Heart right ventricle (tissue), 16 donors: ENCODE measurements at regions not wholly inside any gene's neighbourhood (a gene's known extent, or its start where the extent isn't known, plus 50 kb on each side); places are given as distances from the start of the nearest gene placed in this dataset.

Experiments used
- ATAC-seq, 8 donors: fragments of 200-7000 bp; cut with Tn5 transposase; one replicate each; pipeline ENCODE4 v1.9.1; 2020; ENCODE audit warnings: mild to moderate bottlenecking in 8 of 8, moderate library complexity in 8 of 8, moderate number of reproducible peaks in 1 of 8
- DNase-seq, 2 donors: peaks; one replicate each; pipeline ENCODE4 v3.0.0-alpha.2; 2020
- H3K27ac ChIP-seq, 10 donors: fragments of 200-600 bp; sonication (generic) in 2 of 10; one replicate each; pipeline versions ENCODE4 v1.5.0 to v1.8.0; 2020 to 2022; ENCODE audit warnings: mild to moderate bottlenecking in 3 of 10
- H3K27me3 ChIP-seq, 7 donors: fragments of 200-600 bp; one replicate each; pipeline ENCODE4 v1.8.0; 2021 to 2022; ENCODE audit warnings: mild to moderate bottlenecking in 2 of 7
- H3K36me3 ChIP-seq, 9 donors: fragments of 200-600 bp; sonication (generic) in 1 of 9; one replicate each; pipeline versions ENCODE4 v1.5.0 to v1.8.0; 2020 to 2022; ENCODE audit warnings: mild to moderate bottlenecking in 2 of 9
- H3K4me1 ChIP-seq, 9 donors: fragments of 200-600 bp; sonication (generic) in 1 of 9; one replicate each; pipeline versions ENCODE4 v1.5.0 to v1.8.0; 2020 to 2022; ENCODE audit warnings: mild to moderate bottlenecking in 4 of 9
- H3K4me3 ChIP-seq, 10 donors: fragments of 200-600 bp; sonication (generic) in 2 of 10; one replicate each; pipeline versions ENCODE4 v1.5.0 to v1.8.0; 2020 to 2022; ENCODE audit warnings: mild to moderate bottlenecking in 7 of 10, moderate library complexity in 2 of 10
- H3K9me3 ChIP-seq, 11 donors: fragments of 200-600 bp in 10 of 11; sonication (generic) in 2 of 11; one replicate each; pipeline versions ENCODE4 v1.5.0 to v1.8.0; 2013 to 2022; ENCODE audit warnings: mild to moderate bottlenecking in 2 of 11, control low read depth in 1 of 11, moderate library complexity in 1 of 11
- WGBS, 2 donors: extraction: QIAGEN DNeasy Blood & Tissue Kit; methylation state at CpG; one replicate each; pipeline ENCODE4 v1.1.7; 2013; ENCODE audit warnings: inconsistent platforms in 1 of 2; 5-methylcytosine and 5-hydroxymethylcytosine counted together
- intact Hi-C, 10 donors: fragments of 100-400 bp; cut with DNase I; formaldehyde crosslinking; loops; one replicate each; pipeline versions ENCODE4 v1.11.1 to v1.14.2; 2022
- TF ChIP-seq, protein P1 (sequence below), 9 donors: fragments of 200-600 bp; sonication (generic) in 2 of 9; IDR thresholded peaks; one replicate each; pipeline versions ENCODE4 v1.5.0 to v1.8.0; 2021 to 2022; ENCODE audit warnings: antibody characterized with exemption in 9 of 9, mild to moderate bottlenecking in 5 of 9, moderate library complexity in 1 of 9
- donor health status: Arrhythmogenic right ventricular cardiomyopathy.
- donor health status: ischemic (EF 13 %, LVEDD 7.1; RV severe dilation, severe dysfunction).
- donor health status: healthy with polysubstance abuse.
- donor health status: DM: no; HTN: yes; CAD: no.
- donor health status: DM: no; HTN: no; CAD: no.
- donor health status: ischemic (EF 25% LVEDD 6.9; RV normal size, moderate dysfunction).
- donor health status: ischemic (EF 25% LVEDD 5.7; RV mildly dilated, moderate dysfunction).
- donor health status: healthy.
- donor health status: DM: yes; HTN: yes; CAD: no.
- donor health status: Ischemic cardiomyopathy.
- donor health status: ischemic (EF 35%, LVEDD 5.7; RV mildly dilated, moderate dysfunction).
- donor health status: nonischemic (EF 11% LVEDD 7.7; RV severe dilation, severe dysfunction).
- donor health status: DM: yes; HTN: yes; CAD: no.
- donor health status: PGD.
- donor health status: ischemic (EF 29% LVEDD 5.4; RV normal size, mild dysfunction).
- donor health status: nonischemic (EF 23%, LVEDD 6.1; RV moderate dilation, normal function).

DNA sequence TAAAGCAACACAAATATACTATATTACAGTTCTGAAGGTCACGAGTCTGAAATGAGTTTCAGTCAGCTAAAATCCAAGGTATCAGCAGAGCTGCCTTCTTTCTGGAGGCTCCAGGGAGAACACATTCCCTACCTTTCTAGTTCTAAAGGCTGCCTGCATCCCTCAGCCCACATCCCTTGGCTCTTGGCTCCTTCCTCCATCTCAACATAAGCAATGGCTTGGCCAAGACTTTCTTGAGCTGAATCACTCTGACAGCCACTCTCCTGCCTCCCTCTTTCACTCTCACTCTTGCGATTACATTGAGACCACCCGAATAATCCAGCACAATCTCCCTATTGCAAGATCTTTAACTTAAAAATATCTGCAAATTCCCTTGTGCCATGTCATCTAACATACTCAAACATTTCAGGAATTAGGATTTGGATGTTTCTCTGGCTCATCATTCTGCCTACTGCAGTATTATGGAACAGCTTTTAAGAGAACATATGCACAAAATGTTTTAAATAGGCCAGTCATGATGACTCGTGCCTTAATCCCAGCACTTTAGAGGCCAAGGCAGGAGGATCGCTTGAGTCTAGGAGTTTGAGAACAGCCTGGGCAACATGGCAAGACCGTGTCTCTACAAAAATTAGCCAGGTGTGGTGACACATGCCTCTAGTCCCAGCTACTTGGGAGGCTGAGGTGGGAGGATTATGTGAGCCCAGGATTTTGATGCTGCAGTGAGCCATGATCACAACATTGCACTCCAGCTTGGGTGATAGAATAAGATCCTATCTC, 144.2 kb upstream of the VSTM2A start:
- Histone ChIP-seq H3K36me3 (no peaks in the 10 kb centered on the region), H3K27me3 (no peaks in the 10 kb centered on the region), H3K4me1 (no peaks in the 10 kb centered on the region), H3K27ac (no peak overlapping the region), H3K9me3 (peaks cover 0 to 5% (median 0%) of the 10 kb centered on the region in 11 donors), H3K4me3 (no peak overlapping the region)
- intact Hi-C loops = no loop called here
- TF ChIP-seq, protein P1, sequence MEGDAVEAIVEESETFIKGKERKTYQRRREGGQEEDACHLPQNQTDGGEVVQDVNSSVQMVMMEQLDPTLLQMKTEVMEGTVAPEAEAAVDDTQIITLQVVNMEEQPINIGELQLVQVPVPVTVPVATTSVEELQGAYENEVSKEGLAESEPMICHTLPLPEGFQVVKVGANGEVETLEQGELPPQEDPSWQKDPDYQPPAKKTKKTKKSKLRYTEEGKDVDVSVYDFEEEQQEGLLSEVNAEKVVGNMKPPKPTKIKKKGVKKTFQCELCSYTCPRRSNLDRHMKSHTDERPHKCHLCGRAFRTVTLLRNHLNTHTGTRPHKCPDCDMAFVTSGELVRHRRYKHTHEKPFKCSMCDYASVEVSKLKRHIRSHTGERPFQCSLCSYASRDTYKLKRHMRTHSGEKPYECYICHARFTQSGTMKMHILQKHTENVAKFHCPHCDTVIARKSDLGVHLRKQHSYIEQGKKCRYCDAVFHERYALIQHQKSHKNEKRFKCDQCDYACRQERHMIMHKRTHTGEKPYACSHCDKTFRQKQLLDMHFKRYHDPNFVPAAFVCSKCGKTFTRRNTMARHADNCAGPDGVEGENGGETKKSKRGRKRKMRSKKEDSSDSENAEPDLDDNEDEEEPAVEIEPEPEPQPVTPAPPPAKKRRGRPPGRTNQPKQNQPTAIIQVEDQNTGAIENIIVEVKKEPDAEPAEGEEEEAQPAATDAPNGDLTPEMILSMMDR (IDR thresholded peaks at IDR 0.05) = no peak
- ATAC-seq (no peak), DNase-seq (no peak)
- WGBS, 2 donors = 90% methylated on average over 6 of the region's 6 CpGs

DNA sequence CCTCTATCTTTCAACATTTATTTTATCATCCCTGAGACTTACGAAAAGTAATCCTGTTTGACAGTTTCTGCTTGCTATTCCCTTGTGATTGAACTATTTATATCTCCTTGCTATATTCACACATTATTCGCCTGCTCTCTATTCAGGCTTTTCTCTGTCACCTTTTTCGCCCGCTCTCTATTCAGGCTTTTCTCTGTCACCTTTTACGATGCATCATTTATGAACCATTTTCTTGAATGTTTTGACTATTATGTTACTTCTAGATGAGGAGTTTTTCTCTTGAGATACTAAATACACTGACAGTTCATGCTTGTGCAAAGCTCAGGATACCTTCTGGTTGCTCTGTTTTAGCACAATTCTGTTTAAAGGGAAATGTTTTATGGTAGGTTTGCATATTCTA, 143.3 kb upstream of the VSTM2A start:
- H3K36me3 ChIP-seq = no peaks in the 10 kb centered on the region
- TF ChIP-seq, protein P1 (IDR thresholded peaks at IDR 0.05) = no peak
- H3K27ac ChIP-seq = no peak overlapping the region
- intact Hi-C loops = no loop called here
- no peak overlapping the region for H3K4me3 ChIP-seq
- 79% methylated on average over 5 of the region's 5 CpGs for WGBS, 2 donors
- peaks cover 0 to 8% (median 0%) of the 10 kb centered on the region in 11 donors for H3K9me3 ChIP-seq
- no peak for DNase-seq
- H3K4me1 ChIP-seq = no peaks in the 10 kb centered on the region
- no peaks in the 10 kb centered on the region for H3K27me3 ChIP-seq
- ATAC-seq = no peak

DNA sequence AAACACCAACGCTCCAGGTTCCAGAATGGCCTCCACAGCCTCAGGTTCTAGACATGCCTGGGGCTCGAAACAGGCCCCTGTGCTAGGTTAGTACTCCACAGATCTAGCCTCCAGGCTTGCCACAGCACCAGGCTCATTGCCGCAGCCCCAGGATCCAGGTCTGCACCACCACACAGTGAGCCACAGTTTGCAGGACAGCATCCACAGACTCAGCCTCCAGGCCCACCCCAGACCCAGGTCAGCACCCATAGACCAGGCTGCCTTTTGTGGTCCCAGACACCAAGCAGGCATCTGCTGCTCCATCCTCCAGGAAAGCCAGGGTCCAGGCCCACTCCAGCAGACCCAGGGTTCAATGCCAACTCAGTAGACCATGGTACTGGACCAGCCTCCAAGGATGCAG, 132.3 kb upstream of the VSTM2A start:
- Histone ChIP-seq H3K27me3 (no peaks in the 10 kb centered on the region), H3K27ac (no peak overlapping the region), H3K4me1 (no peaks in the 10 kb centered on the region), H3K9me3 (peaks cover 0 to 85% (median 23%) of the 10 kb centered on the region in 11 donors), H3K4me3 (no peak overlapping the region), H3K36me3 (no peaks in the 10 kb centered on the region)
- no peak for ATAC-seq
- 72 to 74% methylated on average over 3 of the region's 3 CpGs for WGBS, 2 donors
- TF ChIP-seq, protein P1 (IDR thresholded peaks at IDR 0.05) = no peak
- DNase-seq = peak in 1 of 2 donors; percentile 5
- intact Hi-C loops = loop anchor here in 1 of 10 donors (10.0 kb wide), 1 partner anchor 65 kb away; no protein-coding TSS in a partner anchor

DNA sequence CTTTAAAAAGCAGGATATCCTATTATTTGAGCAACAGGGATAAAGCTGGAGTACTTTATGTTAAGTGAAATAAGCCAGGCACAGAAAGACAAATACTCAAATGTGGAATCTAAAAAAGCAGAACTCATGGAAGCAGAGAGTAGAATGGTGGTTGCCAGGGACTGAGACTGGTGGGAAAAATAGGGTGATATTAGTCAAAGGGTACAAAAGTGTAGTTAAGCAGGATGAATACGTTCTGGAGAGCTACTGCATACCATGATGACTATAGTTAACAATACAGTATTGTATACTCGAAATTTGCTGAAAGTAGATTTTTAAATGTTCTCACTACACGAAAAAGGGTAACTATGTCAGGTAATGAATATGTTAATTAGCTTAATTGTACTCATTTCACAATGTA, 125.5 kb upstream of the VSTM2A start:
- TF ChIP-seq, protein P1 (IDR thresholded peaks at IDR 0.05) = no peak
- Histone ChIP-seq H3K4me3 (no peak overlapping the region), H3K36me3 (no peaks in the 10 kb centered on the region), H3K4me1 (no peaks in the 10 kb centered on the region), H3K9me3 (peaks cover 0 to 70% (median 9%) of the 10 kb centered on the region in 11 donors), H3K27me3 (no peaks in the 10 kb centered on the region), H3K27ac (no peak overlapping the region)
- intact Hi-C loops = loop anchor here in 1 of 10 donors (10.0 kb wide), 1 partner anchor 58 kb away; no protein-coding TSS in a partner anchor
- ATAC-seq (no peak), DNase-seq (no peak)
- WGBS, 2 donors = 46 to 57% methylated on average over 3 of the region's 3 CpGs
